ENCODE measurements at regions not wholly inside any gene's neighbourhood (a gene's known extent, or its start where the extent isn't known, plus 50 kb on each side); places are given as distances from the start of the nearest gene placed in this dataset.

DNA sequence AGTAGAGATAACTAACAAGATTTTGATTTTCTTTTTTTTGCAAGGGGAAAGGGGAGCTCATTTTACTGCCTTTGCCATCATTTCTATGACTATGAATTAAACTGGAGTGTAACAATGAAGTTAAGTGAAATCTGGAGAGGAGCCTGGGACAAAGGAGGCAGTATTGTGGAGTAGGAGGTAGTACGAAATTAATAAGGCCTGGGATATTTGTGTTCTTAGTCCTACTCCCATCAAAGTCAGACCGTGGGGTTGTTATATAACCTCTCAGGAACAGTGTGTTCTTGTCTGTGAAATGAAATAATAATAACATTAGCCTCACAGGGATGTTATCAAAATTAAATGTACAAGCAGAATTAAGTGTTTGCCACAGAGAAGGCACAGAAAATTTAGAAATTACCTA is 204.3 kb upstream of the EMCN start:
- DNase-seq = no peak

GRCh38 chr4:100721490-100721889 is 203.7 kb upstream of the EMCN start:
- DNase-seq = no peak

- no peak for DNase-seq
Observed at GRCh38 chr4:100721077-100721476, 203.3 kb upstream of the EMCN start.

GRCh38 chr4:100716416-100716815 is 198.6 kb upstream of the EMCN start:
- no peak for DNase-seq

- no peak for DNase-seq
Observed at GRCh38 chr4:100708776-100709175, 191.0 kb upstream of the EMCN start.

DNA sequence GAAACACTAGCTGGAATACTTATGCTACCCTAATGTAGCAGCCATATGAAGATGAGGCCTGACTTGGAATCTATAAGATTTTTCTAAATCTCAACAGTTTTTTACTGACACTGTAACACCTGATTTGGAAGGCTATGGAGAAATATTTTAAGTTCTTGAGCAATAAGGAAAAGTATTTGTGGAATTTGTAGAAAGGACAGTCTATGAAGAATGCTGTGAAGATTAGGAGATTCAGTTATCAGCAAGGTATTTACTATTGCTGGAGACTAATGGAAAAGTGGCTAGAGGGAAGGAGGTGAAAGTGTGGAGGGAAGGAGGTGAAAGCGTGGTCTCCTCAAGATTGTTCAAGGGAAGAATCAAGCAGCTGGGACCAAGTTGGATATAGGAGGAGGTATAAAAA is 190.0 kb upstream of the EMCN start:
- no peak for DNase-seq

GRCh38 chr4:100696531-100696930 is 178.7 kb upstream of the EMCN start:
- DNase-seq = no peak

GRCh38 chr4:100695871-100696270 is 178.0 kb upstream of the EMCN start:
- no peak for DNase-seq

DNA sequence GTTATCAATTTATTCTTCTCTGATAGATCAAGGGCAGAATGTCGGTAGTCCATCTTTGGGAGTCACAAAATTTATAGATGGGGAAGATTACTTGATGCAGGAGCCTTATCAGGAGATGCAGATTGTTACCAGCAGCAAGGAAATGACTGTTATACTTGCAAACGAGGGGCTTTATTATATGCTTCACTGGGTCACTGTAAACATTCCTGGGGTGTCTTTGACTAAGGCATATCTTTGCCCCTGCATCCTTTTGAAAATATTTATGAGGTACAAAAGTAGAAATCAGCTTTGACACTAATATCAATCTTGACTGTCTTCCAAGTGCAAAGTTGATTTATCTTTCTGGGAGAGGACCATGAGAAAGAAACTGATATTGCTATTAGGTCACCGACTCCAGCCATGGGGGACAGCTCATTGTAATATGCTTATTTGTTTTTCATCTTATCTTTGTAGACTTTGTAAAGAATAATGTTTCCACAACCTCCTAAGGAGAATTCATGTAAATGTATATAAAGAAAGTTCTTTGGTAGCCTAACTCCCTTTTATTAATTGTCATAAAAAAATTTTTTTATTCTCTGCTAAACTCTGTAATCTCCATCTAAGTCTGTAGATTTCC is 177.3 kb upstream of the EMCN start:
- DNase-seq = no peak

- no peak for DNase-seq
Observed at GRCh38 chr4:100694467-100694866, 176.6 kb upstream of the EMCN start.

- no peak for DNase-seq
Observed at GRCh38 chr4:100690812-100691211, 173.0 kb upstream of the EMCN start.

- DNase-seq = no peak
Observed at GRCh38 chr4:100688368-100688767, 170.5 kb upstream of the EMCN start.

GRCh38 chr4:100682477-100683218 is 164.8 kb upstream of the EMCN start:
- DNase-seq = no peak

DNA sequence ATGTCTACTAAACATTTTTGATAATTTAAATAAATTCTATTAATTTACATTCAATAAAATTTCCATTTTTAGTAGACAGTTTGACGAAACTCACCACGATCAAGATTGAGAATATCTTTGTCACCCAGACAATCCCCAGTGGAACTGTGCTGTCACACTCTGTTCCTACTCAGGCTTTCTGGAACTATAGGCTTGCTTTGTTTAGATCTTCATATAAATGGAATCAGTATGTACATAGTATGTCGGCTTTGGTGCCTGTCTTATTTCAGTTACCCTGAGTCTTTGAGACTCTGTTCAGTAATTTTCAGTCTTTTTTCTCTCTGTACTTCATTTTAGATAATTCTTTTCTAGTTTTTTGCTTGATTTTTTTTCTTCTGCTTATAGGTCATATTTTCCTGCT is 163.5 kb upstream of the EMCN start:
- no peak for DNase-seq

GRCh38 chr4:100679926-100680325 is 162.1 kb upstream of the EMCN start:
- DNase-seq = no peak

- DNase-seq = no peak
Observed at GRCh38 chr4:100674976-100675375, 157.2 kb upstream of the EMCN start.

GRCh38 chr4:100657187-100657586 is 139.4 kb upstream of the EMCN start:
- DNase-seq = no peak

DNA sequence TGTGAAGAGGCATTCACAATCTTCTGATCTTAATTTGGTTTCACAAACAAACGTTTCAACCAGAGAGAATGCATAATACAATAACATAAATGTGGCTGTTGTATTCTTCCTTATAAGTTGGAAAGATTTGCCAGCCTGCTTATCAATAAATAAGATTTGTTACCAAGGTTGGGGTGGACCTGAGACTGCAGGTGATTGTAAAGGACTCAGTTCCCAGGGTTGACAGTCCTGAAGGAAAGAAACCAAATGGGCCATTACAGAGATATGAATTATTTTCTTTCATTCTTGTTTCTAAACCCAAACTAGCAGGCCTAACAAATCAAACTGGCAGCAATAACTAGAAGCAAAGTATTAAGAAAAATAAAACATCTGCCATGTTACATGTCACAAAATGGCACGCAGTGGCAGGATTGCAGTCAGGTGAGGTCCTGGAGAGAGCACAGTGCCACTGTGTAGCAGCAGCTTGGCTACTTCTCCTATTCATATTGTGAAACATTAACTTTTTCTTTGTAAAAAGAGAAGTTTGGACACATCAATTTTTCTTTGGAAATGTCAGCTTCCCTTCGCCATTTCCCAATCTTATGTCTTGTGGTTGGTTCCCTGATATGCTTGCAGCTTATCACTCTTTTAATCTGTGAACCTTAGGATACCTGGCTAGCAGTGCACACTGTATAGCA is 133.8 kb upstream of the EMCN start:
- DNase-seq = no peak

- no peak for DNase-seq
Observed at GRCh38 chr4:100649417-100649816, 131.6 kb upstream of the EMCN start.

DNA sequence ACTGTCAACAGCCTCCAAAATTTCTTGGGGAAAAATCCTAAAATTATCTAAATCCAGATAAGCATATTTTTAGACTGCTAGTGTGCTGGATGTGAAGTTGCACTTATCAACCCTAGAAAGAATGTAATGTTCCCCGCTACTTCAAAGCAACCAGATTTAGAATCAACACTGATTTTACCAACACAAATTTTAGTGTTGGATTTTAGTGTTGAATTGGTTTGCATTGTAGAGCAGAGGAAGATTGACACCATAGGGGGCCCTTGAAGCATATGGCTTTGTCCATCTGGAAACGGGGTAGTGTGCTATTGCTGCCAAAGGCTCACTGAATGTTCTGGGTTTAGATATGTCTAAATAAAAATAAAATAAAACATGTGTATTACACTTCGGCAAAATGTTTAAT is 126.3 kb upstream of the EMCN start:
- DNase-seq = no peak

- DNase-seq = no peak
Observed at GRCh38 chr4:100641336-100641735, 123.5 kb upstream of the EMCN start.

DNA sequence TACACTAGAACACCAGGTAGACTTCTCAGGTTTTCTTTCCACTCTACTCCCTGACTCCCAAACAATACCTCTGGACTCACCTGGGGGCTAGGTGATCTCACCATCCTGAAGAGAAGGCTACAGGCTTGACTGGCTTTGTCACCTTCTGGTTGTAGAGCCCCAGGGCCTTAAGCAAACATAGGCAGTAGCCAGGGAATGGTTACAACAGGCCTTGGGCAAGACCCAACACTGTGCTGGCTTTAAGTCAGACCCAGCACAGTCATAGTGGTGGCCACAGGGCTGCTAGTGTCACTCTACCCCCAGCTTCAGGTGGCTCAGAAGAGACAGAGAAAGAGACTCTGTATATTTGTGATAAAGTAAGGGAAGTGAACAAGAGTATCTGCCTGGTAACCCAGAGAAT is 118.1 kb upstream of the EMCN start:
- DNase-seq = no peak

DNA sequence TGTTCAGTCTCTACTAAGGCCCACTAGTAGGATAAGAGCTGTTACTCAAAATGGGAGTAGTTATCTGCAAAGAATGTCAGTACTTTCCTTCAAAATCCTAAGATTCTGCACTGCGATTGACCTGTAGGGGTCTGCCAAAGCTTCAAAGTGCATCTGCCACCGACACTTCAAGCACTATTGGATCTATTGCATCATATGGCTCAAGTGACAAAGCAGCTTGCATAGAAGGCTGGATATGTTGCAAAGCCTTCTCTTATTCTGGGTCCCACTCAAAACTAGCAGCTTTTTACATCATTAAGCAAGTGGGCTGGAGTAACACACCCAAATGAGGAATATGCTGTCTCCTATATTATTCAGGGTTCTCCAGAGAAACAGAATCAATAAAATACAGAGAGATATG is 115.4 kb upstream of the EMCN start:
- no peak for DNase-seq

DNA sequence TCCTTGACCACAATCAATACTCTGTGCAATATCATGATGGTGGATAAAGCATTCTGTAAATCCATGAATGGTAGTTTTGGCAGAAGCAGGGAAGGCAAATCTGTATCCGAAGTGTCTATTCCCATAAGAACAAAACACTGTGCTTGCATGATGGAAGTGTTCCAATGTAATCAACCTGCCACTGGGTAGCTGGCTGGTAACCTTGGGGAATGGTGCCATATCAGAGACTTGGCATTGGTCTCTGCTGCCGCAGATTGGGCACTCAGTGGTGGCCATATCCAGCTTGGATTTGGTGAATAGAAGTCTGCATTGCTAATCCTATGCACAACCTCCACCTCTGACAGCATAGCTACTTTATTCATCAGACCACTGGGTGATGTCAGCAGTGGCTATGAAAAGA is 114.3 kb upstream of the EMCN start:
- no peak for DNase-seq
